H9 (cell line): ENCODE measurements at regions not wholly inside any gene's neighbourhood (a gene's known extent, or its start where the extent isn't known, plus 50 kb on each side); places are given as distances from the start of the nearest gene placed in this dataset.

Experiments
- DNase-seq: peaks from one replicate; pipeline ENCODE4 v3.0.0-alpha.2; 2017
- H2AFZ ChIP-seq: one replicate; pipeline ENCODE4 v1.6.1; 2013; ENCODE audit warnings: mild to moderate bottlenecking, low read length, control low read depth, moderate library complexity
- H2AK5ac ChIP-seq: 2 replicates; pipeline ENCODE4 v1.6.1; 2013; ENCODE audit warnings: low read length, control low read depth, mixed read lengths; ENCODE audit not compliant: insufficient read length
- H2BK120ac ChIP-seq: one replicate; pipeline ENCODE4 v1.6.1; 2013; ENCODE audit warnings: low read depth, mild to moderate bottlenecking, low read length, control low read depth, inconsistent platforms; ENCODE audit not compliant: poor library complexity, severe bottlenecking
- H2BK12ac ChIP-seq: 2 replicates; pipeline ENCODE4 v1.6.1; 2013; ENCODE audit warnings: low read length, control low read depth, mixed read lengths, low read depth; ENCODE audit not compliant: insufficient read length
- H2BK15ac ChIP-seq: 2 replicates; pipeline ENCODE4 v1.6.1; 2013; ENCODE audit warnings: low read depth, low read length, control low read depth
- H2BK20ac ChIP-seq: one replicate; pipeline ENCODE4 v1.6.1; 2013; ENCODE audit warnings: low read depth, mild to moderate bottlenecking, low read length, control low read depth, inconsistent platforms; ENCODE audit not compliant: poor library complexity, severe bottlenecking
- H2BK5ac ChIP-seq: 2 replicates; pipeline ENCODE4 v1.6.1; 2013; ENCODE audit warnings: low read length, control low read depth, mixed read lengths; ENCODE audit not compliant: insufficient read length
- H3K14ac ChIP-seq: 2 replicates; pipeline ENCODE4 v1.6.1; 2013; ENCODE audit warnings: low read length, control low read depth; ENCODE audit not compliant: insufficient read depth
- H3K18ac ChIP-seq: 2 replicates; pipeline ENCODE4 v1.6.1; 2013; ENCODE audit warnings: low read depth, mild to moderate bottlenecking, mixed read lengths, low read length, control low read depth; ENCODE audit not compliant: insufficient read length
- H3K23ac ChIP-seq: 2 replicates; pipeline ENCODE4 v1.6.1; 2013; ENCODE audit warnings: low read length, control low read depth, mixed read lengths, low read depth; ENCODE audit not compliant: insufficient read length
- H3K23me2 ChIP-seq: 2 replicates; pipeline ENCODE4 v1.6.1; 2013; ENCODE audit warnings: low read depth, mild to moderate bottlenecking, mixed read lengths, low read length, control low read depth; ENCODE audit not compliant: insufficient read length, poor library complexity, severe bottlenecking
- H3K27ac ChIP-seq: 2 replicates; pipeline ENCODE4 v1.5.1; 2013; ENCODE audit warnings: low read length, control low read depth, mixed read lengths, low read depth; ENCODE audit not compliant: insufficient read length
- H3K27me3 ChIP-seq: 2 replicates; pipeline ENCODE4 v1.6.1; 2013; ENCODE audit warnings: low read length, control low read depth, inconsistent platforms; ENCODE audit not compliant: insufficient read depth
- H3K4ac ChIP-seq: 2 replicates; pipeline ENCODE4 v1.6.1; 2013; ENCODE audit warnings: low read depth, mild to moderate bottlenecking, control low read depth, inconsistent platforms, low read length, moderate library complexity
- H3K4me1 ChIP-seq: 2 replicates; pipeline ENCODE4 v1.6.1; 2013; ENCODE audit warnings: low read length, control low read depth, inconsistent platforms; ENCODE audit not compliant: insufficient read depth
- H3K4me2 ChIP-seq: 2 replicates; pipeline ENCODE4 v1.6.1; 2013; ENCODE audit warnings: low read length, control low read depth, mixed read lengths; ENCODE audit not compliant: insufficient read length, insufficient read depth
- H3K56ac ChIP-seq: 2 replicates; pipeline ENCODE4 v1.6.1; 2013; ENCODE audit warnings: low read depth, mild to moderate bottlenecking, mixed read lengths, low read length, control low read depth; ENCODE audit not compliant: insufficient read length
- H3K79me1 ChIP-seq: 2 replicates; pipeline ENCODE4 v1.6.1; 2013; ENCODE audit warnings: low read depth, mild to moderate bottlenecking, moderate library complexity, low read length, control low read depth, inconsistent platforms; ENCODE audit not compliant: insufficient read depth, poor library complexity, severe bottlenecking
- H3K79me2 ChIP-seq: 2 replicates; pipeline ENCODE4 v1.6.1; 2013; ENCODE audit warnings: low read length, control low read depth, inconsistent platforms; ENCODE audit not compliant: insufficient read depth
- H3K9ac ChIP-seq: 2 replicates; pipeline ENCODE4 v1.6.1; 2013; ENCODE audit warnings: low read length, control low read depth, mixed read lengths; ENCODE audit not compliant: insufficient read length; ENCODE audit errors: extremely low read depth
- H3K9me3 ChIP-seq: one replicate; pipeline ENCODE4 v1.6.1; 2013; ENCODE audit warnings: low read depth, low read length, inconsistent platforms; ENCODE audit not compliant: control insufficient read depth
- H3T11ph ChIP-seq: one replicate; pipeline ENCODE4 v1.6.1; 2013; ENCODE audit warnings: mild to moderate bottlenecking, low read length, control low read depth, inconsistent platforms
- H4K20me1 ChIP-seq: one replicate; pipeline ENCODE4 v1.6.1; 2013; ENCODE audit not compliant: control insufficient read depth, insufficient read length, insufficient read depth
- H4K5ac ChIP-seq: 2 replicates; pipeline ENCODE4 v1.6.1; 2013; ENCODE audit warnings: low read depth, mild to moderate bottlenecking, mixed read lengths, low read length, control low read depth; ENCODE audit not compliant: insufficient read length
- H4K8ac ChIP-seq: replicated peaks from 2 replicates; pipeline ENCODE4 v1.6.1; 2013; ENCODE audit warnings: low read length, control low read depth, mixed read lengths, low read depth; ENCODE audit not compliant: insufficient read length
- H4K91ac ChIP-seq: 2 replicates; pipeline ENCODE4 v1.6.1; 2013; ENCODE audit warnings: low read depth, mild to moderate bottlenecking, moderate library complexity, mixed read lengths, low read length, control low read depth; ENCODE audit not compliant: insufficient read length
- H3K27ac Mint-ChIP-seq, 3 experiments: 2 replicates in 2 of 3; 3 replicates in 1 of 3; pipeline ENCODE4 v1.8.0; 2020 to 2021; ENCODE audit warnings: mixed read lengths in 3 of 3, mild to moderate bottlenecking in 1 of 3, moderate library complexity in 1 of 3
- H3K27me3 Mint-ChIP-seq: 2 replicates; pipeline ENCODE4 v1.8.0; 2021; ENCODE audit warnings: low read depth, mild to moderate bottlenecking, moderate library complexity, mixed read lengths
- H3K36me3 Mint-ChIP-seq, 3 experiments: 2 replicates in 2 of 3; 3 replicates in 1 of 3; pipeline ENCODE4 v1.8.0; 2020 to 2021; ENCODE audit warnings: low read depth in 3 of 3, mixed read lengths in 3 of 3; ENCODE audit not compliant: insufficient read depth in 1 of 3
- H3K4me1 Mint-ChIP-seq, 2 experiments: 2 replicates each; pipeline ENCODE4 v1.8.0; 2020; ENCODE audit warnings: mixed read lengths in 2 of 2
- H3K4me3 Mint-ChIP-seq, 2 experiments: 2 replicates in 1 of 2; 3 replicates in 1 of 2; pipeline ENCODE4 v1.8.0; 2020 to 2021; ENCODE audit warnings: mild to moderate bottlenecking in 2 of 2, mixed read lengths in 2 of 2, moderate library complexity in 1 of 2
- H3K9me3 Mint-ChIP-seq, 2 experiments: 2 replicates in 1 of 2; 3 replicates in 1 of 2; pipeline ENCODE4 v1.8.0; 2020; ENCODE audit warnings: mild to moderate bottlenecking in 2 of 2, mixed read lengths in 2 of 2, moderate library complexity in 1 of 2
- WGBS: extraction: QIAGEN DNeasy Blood & Tissue Kit; methylation state at CpG from one replicate; pipeline ENCODE4 v1.1.7; 2013; ENCODE audit warnings: missing lambda C conversion rate, low lambda C conversion rate, mixed read lengths; ENCODE audit not compliant: insufficient read length; ENCODE audit errors: extremely low coverage; 5-methylcytosine and 5-hydroxymethylcytosine counted together
- TF ChIP-seq, protein P1 (sequence below): fragments of 200-600 bp; sonication (generic); conservative IDR thresholded peaks from 3 replicates; pipeline ENCODE4 v1.8.0; 2021; ENCODE audit warnings: antibody characterized with exemption, mild to moderate bottlenecking

DNA sequence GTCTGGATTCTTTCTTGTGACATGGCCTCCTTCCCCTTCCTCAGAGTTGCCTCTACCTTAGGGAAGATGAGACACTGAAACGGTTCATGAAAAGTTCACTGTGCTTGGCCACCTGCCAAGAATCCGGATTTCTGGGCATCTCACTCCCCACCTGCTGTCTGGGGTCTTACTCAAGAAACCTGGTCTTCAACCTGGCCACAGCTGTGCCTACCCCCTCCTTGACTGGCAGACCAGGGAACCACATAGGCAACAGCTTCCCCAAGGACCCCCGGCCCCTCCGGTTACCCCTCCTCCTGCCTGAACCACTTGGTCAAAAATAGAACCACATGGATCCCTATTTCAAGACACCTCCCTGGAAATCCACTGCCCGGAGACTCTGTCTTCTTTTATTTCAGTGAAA lies 58.7 kb upstream of the NANOS1 start:
- Histone ChIP-seq H3K79me2 (no peaks in the 10 kb centered on the region), H3K14ac (no peak overlapping the region), H2AK5ac (no peak overlapping the region), H2BK120ac (no peak overlapping the region), H4K8ac (no peak overlapping the region), H3K27me3 (no peaks in the 10 kb centered on the region), H2AFZ (no peak overlapping the region), H3K56ac (no peak overlapping the region), H2BK12ac (no peak overlapping the region), H3T11ph (no peak overlapping the region), H3K79me1 (no peaks in the 10 kb centered on the region), H4K5ac (no peak overlapping the region), H3K9me3 (no peaks in the 10 kb centered on the region), H2BK15ac (no peak overlapping the region), H3K4me2 (no peak overlapping the region), H3K9ac (no peak overlapping the region), H3K4ac (no peak overlapping the region), H4K91ac (no peak overlapping the region), H3K27ac (no peak overlapping the region), H2BK20ac (no peak overlapping the region), H2BK5ac (no peak overlapping the region), H3K23me2 (no peaks in the 10 kb centered on the region), H4K20me1 (no peaks in the 10 kb centered on the region), H3K18ac (no peak overlapping the region), H3K23ac (no peak overlapping the region), H3K4me1 (no peaks in the 10 kb centered on the region)
- peaks cover 12 to 17% of the 10 kb centered on the region in 2 experiments for H3K9me3 Mint-ChIP-seq
- peaks cover 0 to 8% (median 7%) of the 10 kb centered on the region in 3 experiments; a peak in 5 of 7 replicates for H3K36me3 Mint-ChIP-seq
- H3K27ac Mint-ChIP-seq: no peak overlapping the region
- DNase-seq: no peak
- H3K4me3 Mint-ChIP-seq: no peak overlapping the region
- H3K4me1 Mint-ChIP-seq: no peaks in the 10 kb centered on the region
- H3K27me3 Mint-ChIP-seq: peaks cover 1% of the 10 kb centered on the region
- TF ChIP-seq, protein P1, sequence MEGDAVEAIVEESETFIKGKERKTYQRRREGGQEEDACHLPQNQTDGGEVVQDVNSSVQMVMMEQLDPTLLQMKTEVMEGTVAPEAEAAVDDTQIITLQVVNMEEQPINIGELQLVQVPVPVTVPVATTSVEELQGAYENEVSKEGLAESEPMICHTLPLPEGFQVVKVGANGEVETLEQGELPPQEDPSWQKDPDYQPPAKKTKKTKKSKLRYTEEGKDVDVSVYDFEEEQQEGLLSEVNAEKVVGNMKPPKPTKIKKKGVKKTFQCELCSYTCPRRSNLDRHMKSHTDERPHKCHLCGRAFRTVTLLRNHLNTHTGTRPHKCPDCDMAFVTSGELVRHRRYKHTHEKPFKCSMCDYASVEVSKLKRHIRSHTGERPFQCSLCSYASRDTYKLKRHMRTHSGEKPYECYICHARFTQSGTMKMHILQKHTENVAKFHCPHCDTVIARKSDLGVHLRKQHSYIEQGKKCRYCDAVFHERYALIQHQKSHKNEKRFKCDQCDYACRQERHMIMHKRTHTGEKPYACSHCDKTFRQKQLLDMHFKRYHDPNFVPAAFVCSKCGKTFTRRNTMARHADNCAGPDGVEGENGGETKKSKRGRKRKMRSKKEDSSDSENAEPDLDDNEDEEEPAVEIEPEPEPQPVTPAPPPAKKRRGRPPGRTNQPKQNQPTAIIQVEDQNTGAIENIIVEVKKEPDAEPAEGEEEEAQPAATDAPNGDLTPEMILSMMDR: no peak
- WGBS: no CpG with 5 or more reads among the region's 5 CpGs
